GM06990 (cell line): ENCODE measurements at regions not wholly inside any gene's neighbourhood (a gene's known extent, or its start where the extent isn't known, plus 50 kb on each side); places are given as distances from the start of the nearest gene placed in this dataset.

ENCODE experiments used
- DNase-seq: peaks from one replicate; pipeline ENCODE4 v3.0.0-alpha.2; 2011; ENCODE audit not compliant: insufficient read length; ENCODE audit errors: extremely low read depth
- H3K27me3 ChIP-seq: replicated peaks from 2 replicates; pipeline ENCODE4 v1.6.0; 2011; ENCODE audit warnings: low read length; ENCODE audit not compliant: control insufficient read depth, insufficient read depth
- H3K36me3 ChIP-seq: 2 replicates; pipeline ENCODE4 v1.5.1; 2011; ENCODE audit warnings: low read length; ENCODE audit not compliant: control insufficient read depth, insufficient read depth
- H3K4me3 ChIP-seq: replicated peaks from 2 replicates; pipeline ENCODE4 v1.5.1; 2011; ENCODE audit warnings: low read depth, mild to moderate bottlenecking, control low read depth, low read length
- TF ChIP-seq, protein P1 (sequence below): IDR thresholded peaks from 2 replicates; pipeline ENCODE4 v1.5.1; 2011; ENCODE audit warnings: low read length, control low read depth, mild to moderate bottlenecking, inconsistent platforms; ENCODE audit not compliant: insufficient read depth, poor library complexity, severe bottlenecking

DNA sequence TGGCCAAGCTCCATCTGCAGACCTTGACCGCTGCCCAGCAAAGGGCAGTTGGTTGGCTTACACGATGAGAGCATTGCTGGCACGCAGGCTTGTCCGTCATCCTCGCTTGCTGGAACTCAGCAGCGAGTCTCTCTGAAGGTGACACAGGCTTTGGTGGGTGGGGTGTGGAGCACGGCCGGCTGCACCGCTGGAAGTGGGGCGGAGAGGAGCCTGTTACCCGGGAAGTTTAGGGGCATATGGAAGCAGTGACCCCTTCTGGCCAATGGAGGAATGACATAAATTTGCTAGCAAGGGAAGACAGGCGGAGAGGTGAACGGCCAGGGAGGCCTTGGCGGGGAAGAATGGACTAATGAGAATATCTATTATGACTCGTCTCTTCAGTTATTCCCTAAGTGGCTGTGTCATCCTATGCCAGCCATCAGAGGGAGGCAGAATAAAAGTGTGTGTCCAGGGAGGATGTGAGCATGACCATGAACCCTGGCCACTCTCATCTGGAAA, 65.9 kb upstream of the SDK2 start:
- TF ChIP-seq, protein P1, sequence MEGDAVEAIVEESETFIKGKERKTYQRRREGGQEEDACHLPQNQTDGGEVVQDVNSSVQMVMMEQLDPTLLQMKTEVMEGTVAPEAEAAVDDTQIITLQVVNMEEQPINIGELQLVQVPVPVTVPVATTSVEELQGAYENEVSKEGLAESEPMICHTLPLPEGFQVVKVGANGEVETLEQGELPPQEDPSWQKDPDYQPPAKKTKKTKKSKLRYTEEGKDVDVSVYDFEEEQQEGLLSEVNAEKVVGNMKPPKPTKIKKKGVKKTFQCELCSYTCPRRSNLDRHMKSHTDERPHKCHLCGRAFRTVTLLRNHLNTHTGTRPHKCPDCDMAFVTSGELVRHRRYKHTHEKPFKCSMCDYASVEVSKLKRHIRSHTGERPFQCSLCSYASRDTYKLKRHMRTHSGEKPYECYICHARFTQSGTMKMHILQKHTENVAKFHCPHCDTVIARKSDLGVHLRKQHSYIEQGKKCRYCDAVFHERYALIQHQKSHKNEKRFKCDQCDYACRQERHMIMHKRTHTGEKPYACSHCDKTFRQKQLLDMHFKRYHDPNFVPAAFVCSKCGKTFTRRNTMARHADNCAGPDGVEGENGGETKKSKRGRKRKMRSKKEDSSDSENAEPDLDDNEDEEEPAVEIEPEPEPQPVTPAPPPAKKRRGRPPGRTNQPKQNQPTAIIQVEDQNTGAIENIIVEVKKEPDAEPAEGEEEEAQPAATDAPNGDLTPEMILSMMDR = peak; percentile 82
- Histone ChIP-seq H3K36me3 (no peaks in the 10 kb centered on the region), H3K27me3 (no peaks in the 10 kb centered on the region), H3K4me3 (no peak overlapping the region)
- peak; percentile 17 for DNase-seq

DNA sequence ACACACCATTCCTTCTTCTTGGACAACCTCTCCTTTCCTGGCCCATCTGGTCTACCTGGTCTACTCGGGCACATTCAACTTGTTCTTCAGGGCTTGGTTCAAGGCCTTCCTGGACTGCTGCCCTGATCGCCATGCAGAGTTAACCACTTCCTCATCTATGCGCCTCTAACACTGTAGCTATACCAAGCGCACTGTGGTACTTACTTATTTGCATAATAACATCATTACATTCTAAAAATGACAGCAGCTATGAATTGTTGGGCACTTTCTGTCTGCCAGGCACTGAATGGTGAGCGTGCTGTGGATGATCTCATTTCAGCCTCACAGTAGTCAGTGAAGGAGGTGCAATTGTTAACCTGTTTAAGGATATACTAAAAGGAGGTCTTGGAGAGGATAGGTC, 66.9 kb upstream of the SDK2 start:
- Histone ChIP-seq H3K36me3 (no peaks in the 10 kb centered on the region), H3K27me3 (peaks cover 2% of the 10 kb centered on the region; the same call in 1 of the 2 replicates), H3K4me3 (no peak overlapping the region)
- peak; percentile 25 for DNase-seq
- TF ChIP-seq, protein P1 = no peak

GRCh38 chr17:73711916-73712315, 67.7 kb upstream of the SDK2 start:
- H3K36me3 ChIP-seq = no peaks in the 10 kb centered on the region
- no peak overlapping the region for H3K4me3 ChIP-seq
- TF ChIP-seq, protein P1 = no peak
- DNase-seq = no peak
- peaks cover 2% of the 10 kb centered on the region; the same call in 1 of the 2 replicates for H3K27me3 ChIP-seq

GRCh38 chr17:73713136-73713535, 68.9 kb upstream of the SDK2 start:
- no peaks in the 10 kb centered on the region for H3K36me3 ChIP-seq
- TF ChIP-seq, protein P1 = no peak
- H3K4me3 ChIP-seq = no peak overlapping the region
- DNase-seq = no peak
- peaks cover 2% of the 10 kb centered on the region; the same call in 1 of the 2 replicates for H3K27me3 ChIP-seq

DNA sequence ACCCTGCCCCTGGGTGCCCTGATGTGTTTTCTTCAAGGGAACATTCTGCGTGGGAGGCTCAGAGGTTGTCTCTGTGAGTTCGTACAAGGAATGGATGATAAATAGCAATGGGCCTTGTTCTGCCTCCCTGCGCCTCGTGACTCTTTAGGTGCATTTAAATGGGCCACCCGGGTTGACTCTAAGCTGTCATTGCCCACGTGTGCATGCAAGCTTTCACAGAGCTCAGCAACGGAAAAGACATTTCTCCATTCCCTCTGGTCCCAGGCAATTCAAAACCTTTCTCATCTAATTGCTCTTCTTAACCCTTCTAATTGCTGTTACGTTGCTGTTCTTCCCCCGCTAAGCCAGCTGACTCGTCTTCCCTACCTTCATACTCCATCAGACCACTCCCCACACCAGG, 71.5 kb upstream of the SDK2 start:
- no peak for DNase-seq
- Histone ChIP-seq H3K27me3 (peaks cover 2% of the 10 kb centered on the region; the same call in 1 of the 2 replicates), H3K36me3 (no peaks in the 10 kb centered on the region), H3K4me3 (no peak overlapping the region)
- TF ChIP-seq, protein P1 = no peak

DNA sequence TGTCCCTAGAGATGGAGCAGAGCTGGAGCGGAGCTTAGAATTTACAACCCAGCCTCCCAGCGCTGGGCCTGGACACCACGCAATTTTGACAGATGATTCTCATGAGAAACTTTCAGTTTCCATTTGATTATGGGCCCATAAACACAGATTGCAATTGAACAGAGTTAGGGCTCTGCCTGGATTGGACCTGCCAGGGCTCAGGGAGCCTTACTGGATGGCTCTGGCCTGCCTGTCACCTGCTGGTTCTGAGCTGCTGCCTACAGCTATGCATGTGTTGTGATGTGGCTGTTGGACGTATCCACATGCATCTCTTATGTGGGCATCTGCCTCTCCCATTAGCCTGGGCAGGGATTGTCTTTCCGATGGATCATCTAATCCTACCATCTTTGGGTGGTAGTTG, 73.4 kb upstream of the SDK2 start:
- TF ChIP-seq, protein P1 = no peak
- Histone ChIP-seq H3K27me3 (peaks cover 2% of the 10 kb centered on the region), H3K36me3 (no peaks in the 10 kb centered on the region), H3K4me3 (no peak overlapping the region)
- DNase-seq = no peak
